OCI-LY7 (cell line): ENCODE measurements at regions not wholly inside any gene's neighbourhood (a gene's known extent, or its start where the extent isn't known, plus 50 kb on each side); places are given as distances from the start of the nearest gene placed in this dataset.

Experiments
- CTCF ChIP-seq: fragments of 200-600 bp; sonication (generic); conservative IDR thresholded peaks from 2 replicates; pipeline ENCODE4 v1.5.1; 2014; ENCODE audit warnings: mild to moderate bottlenecking, antibody characterized with exemption, low read length, moderate library complexity, mixed read lengths
- EZH2phosphoT487 ChIP-seq: fragments of 200-600 bp; sonication (generic); IDR thresholded peaks from 2 replicates; pipeline ENCODE4 v1.6.1; 2018; ENCODE audit warnings: low read depth, borderline replicate concordance, mild to moderate bottlenecking, mixed run types, antibody characterized with exemption, low read length, moderate library complexity, mixed read lengths

GRCh38 chr16:86067516-86067915 lies 168.6 kb downstream of the IRF8 start:
- TF ChIP-seq CTCF, result no peak
- no peak for TF ChIP-seq EZH2phosphoT487
